Epithelial cell of proximal tubule (primary cell): ENCODE measurements at regions not wholly inside any gene's neighbourhood (a gene's known extent, or its start where the extent isn't known, plus 50 kb on each side); places are given as distances from the start of the nearest gene placed in this dataset.

Experiments
- DNase-seq: peaks from one replicate; pipeline ENCODE4 v3.0.0-alpha.2; 2011; ENCODE audit warnings: low read depth
- H3K4me3 ChIP-seq: 2 replicates; pipeline ENCODE4 v1.5.1; 2011; ENCODE audit warnings: low read depth, mild to moderate bottlenecking, low read length
- TF ChIP-seq, protein P1 (sequence below): conservative IDR thresholded peaks from 2 replicates; pipeline ENCODE4 v1.5.1; 2012; ENCODE audit warnings: low read depth, mild to moderate bottlenecking, low read length

- TF ChIP-seq, protein P1, sequence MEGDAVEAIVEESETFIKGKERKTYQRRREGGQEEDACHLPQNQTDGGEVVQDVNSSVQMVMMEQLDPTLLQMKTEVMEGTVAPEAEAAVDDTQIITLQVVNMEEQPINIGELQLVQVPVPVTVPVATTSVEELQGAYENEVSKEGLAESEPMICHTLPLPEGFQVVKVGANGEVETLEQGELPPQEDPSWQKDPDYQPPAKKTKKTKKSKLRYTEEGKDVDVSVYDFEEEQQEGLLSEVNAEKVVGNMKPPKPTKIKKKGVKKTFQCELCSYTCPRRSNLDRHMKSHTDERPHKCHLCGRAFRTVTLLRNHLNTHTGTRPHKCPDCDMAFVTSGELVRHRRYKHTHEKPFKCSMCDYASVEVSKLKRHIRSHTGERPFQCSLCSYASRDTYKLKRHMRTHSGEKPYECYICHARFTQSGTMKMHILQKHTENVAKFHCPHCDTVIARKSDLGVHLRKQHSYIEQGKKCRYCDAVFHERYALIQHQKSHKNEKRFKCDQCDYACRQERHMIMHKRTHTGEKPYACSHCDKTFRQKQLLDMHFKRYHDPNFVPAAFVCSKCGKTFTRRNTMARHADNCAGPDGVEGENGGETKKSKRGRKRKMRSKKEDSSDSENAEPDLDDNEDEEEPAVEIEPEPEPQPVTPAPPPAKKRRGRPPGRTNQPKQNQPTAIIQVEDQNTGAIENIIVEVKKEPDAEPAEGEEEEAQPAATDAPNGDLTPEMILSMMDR, result no peak
- no peak for DNase-seq
- H3K4me3 ChIP-seq, result no peak overlapping the region
Observed at GRCh38 chr19:30077851-30078355, 135.9 kb downstream of the URI1 start.

GRCh38 chr19:30078381-30078910, 136.4 kb downstream of the URI1 start:
- no peak overlapping the region for H3K4me3 ChIP-seq
- no peak for DNase-seq
- TF ChIP-seq, protein P1, result no peak

DNA sequence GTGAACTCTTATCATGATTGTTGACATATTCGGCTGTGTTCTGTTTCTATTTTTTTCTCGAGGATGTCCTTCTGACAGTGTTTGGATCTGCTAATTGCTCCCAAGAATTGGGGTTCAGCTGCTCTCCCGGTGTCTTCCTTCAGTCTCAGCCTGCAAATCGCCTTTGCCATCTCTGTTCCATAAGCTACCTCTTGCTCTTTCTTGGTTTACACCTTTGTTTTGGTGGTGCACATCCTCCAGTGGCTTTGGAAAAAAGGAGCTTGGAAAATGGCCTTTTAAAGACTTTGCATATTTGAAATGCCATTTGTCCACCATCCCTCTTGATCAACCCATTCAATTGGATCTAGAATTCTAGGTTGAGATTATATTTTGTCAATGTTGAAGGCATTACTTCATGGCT, 137.2 kb downstream of the URI1 start:
- TF ChIP-seq, protein P1, result no peak
- DNase-seq, result no peak
- no peak overlapping the region for H3K4me3 ChIP-seq

DNA sequence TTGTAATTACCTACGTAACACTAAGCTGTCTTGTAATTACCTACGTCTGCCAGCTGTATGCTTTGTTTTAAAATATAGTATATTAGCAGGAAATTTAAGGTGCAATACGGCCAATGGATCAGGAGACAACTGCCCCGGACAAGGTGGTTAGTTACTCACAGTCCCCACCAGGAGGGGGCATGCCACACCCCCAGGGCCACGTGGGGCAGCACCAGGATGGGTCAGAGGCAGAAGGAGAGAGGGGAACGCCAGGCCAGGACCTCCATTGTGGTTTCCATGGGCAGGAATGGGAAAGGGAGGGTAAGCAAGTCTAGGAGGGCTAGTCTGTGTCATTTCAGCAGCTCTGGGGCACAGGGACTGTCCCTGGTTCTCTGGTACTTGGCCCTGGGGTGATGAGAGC, 140.1 kb downstream of the URI1 start:
- no peak overlapping the region for H3K4me3 ChIP-seq
- DNase-seq, result no peak
- TF ChIP-seq, protein P1, result no peak

DNA sequence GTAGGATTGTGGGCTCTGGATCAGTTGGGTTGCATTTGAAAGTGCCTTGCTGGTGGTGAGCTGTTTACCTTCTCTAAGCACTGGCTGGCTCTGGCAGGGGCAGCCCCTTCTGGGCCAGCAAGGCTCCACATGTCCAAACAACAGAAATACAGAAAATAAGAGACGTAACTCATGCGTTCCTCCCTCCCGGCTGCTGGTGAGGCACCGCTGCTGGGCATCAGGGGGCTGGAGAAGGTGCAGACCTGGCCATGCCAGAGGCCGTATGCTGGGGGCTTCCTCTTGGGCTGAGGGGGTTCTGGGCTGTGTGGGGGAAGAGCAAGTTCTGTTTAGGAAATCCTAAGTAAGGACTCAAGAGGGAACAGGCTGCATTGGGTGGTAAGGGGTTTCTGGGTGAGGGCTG, 140.6 kb downstream of the URI1 start:
- H3K4me3 ChIP-seq, result no peak overlapping the region
- no peak for DNase-seq
- TF ChIP-seq, protein P1, result no peak

DNA sequence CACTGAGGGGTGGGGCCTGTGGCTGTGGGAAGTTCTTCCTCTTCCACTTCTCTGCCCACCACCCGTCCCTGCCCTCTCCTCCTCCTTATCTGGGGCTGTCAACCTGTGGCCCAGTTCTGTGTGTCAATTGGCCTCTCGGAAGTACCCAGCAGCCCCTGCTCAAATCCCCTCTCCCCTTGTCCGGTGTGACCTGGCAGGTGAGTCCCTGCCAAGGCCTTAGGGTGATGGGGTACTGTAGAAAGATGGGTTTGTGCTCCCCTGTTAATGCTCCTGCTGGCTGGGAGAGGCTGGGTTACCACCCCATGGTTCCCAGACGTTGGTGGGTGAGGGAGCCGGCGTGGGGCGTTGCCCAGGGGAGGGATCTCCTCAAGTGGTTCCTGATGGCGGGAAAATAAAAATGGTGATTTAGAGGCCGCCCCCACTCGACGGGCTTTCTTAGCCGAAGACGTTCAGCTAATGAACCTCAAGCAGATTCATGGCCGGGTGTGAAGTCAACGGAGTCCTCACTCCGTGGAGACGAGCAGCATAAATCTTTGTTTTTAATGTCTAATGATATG, 141.2 kb downstream of the URI1 start:
- no peak overlapping the region for H3K4me3 ChIP-seq
- TF ChIP-seq, protein P1, result no peak
- DNase-seq, result no peak

DNA sequence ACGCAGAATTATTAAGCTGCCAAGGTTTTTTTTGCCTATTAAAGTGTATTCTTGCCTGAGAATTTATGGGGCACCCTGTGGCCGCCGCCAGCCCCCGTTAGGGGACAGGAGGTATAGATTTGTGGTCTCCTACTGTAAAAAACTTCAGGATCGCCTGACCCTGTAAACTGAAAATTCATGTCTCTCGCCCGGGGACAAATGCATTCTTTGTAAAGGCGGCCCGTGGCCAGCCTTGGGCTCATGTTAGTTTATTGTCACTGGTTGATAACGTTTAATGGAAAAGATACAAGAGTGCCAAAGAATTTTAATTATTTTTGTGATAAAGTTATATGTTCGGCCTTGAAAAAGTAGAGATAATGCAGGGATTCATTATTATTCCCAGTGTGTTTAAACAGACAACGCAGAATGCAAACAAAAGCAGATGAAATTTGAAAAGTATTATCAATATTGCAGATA, 141.7 kb downstream of the URI1 start:
- no peak for DNase-seq
- TF ChIP-seq, protein P1, result no peak
- H3K4me3 ChIP-seq, result no peak overlapping the region
